Fibroblast of villous mesenchyme (primary cell): ENCODE measurements at regions not wholly inside any gene's neighbourhood (a gene's known extent, or its start where the extent isn't known, plus 50 kb on each side); places are given as distances from the start of the nearest gene placed in this dataset.
"Not testable (repeated sequence)": the region's sequence is repeated elsewhere in the genome, so short reads cannot be mapped to it uniquely, and the experiment has no call there.

Source experiments
- DNase-seq: peaks from one replicate; pipeline ENCODE4 v3.0.0-alpha.2; 2010; ENCODE audit warnings: low read depth
- H3K4me3 ChIP-seq: 2 replicates; pipeline ENCODE4 v1.5.1; 2011; ENCODE audit warnings: low read depth, mild to moderate bottlenecking, low read length
- TF ChIP-seq, protein P1 (sequence below): IDR thresholded peaks from 2 replicates; pipeline ENCODE4 v1.5.1; 2012; ENCODE audit warnings: low read depth, mild to moderate bottlenecking, low read length; ENCODE audit not compliant: insufficient read depth

DNA sequence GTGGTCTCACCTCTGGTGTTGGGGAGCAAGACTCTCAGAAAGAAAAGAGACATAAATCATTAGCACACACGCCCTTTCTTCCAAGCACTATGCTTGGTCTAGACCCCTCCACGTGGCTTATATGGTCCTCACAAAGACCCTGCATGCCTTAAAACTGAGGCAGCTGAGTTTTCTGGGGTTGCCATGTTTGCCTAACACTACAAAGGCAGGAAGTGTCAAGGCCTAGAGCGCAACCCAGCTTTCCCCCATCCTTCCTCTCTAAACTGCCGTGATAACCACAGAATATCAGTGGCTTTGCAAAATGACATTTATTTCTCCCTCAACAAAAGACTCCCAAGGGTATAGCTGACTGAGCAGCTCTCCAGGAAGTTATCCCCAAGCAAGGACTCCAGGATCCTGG lies 146.5 kb upstream of the TOP1 start:
- TF ChIP-seq, protein P1, sequence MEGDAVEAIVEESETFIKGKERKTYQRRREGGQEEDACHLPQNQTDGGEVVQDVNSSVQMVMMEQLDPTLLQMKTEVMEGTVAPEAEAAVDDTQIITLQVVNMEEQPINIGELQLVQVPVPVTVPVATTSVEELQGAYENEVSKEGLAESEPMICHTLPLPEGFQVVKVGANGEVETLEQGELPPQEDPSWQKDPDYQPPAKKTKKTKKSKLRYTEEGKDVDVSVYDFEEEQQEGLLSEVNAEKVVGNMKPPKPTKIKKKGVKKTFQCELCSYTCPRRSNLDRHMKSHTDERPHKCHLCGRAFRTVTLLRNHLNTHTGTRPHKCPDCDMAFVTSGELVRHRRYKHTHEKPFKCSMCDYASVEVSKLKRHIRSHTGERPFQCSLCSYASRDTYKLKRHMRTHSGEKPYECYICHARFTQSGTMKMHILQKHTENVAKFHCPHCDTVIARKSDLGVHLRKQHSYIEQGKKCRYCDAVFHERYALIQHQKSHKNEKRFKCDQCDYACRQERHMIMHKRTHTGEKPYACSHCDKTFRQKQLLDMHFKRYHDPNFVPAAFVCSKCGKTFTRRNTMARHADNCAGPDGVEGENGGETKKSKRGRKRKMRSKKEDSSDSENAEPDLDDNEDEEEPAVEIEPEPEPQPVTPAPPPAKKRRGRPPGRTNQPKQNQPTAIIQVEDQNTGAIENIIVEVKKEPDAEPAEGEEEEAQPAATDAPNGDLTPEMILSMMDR, result no peak
- no peak for DNase-seq
- H3K4me3 ChIP-seq, result no peak overlapping the region

DNA sequence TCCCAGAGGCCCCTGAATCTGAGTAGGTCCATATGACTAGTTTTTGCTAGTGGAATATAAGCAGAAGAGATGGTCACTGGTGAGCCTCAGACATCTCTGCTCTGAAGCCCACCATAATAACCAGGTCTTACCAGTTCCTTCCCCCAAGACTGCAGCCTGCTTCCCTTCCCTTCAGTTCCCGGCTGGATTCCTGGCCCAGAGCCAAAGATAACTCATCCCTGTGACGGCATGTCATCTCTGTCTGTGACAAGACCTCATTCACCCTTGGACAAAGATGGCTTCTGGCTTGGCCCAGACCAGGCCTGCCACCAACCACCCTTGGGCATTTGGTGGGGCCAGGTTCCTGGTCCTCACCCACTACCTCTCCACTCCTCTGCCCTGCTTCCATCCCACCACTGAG lies 145.5 kb upstream of the TOP1 start:
- TF ChIP-seq, protein P1, result no peak
- DNase-seq, result no peak
- H3K4me3 ChIP-seq, result no peak overlapping the region

DNA sequence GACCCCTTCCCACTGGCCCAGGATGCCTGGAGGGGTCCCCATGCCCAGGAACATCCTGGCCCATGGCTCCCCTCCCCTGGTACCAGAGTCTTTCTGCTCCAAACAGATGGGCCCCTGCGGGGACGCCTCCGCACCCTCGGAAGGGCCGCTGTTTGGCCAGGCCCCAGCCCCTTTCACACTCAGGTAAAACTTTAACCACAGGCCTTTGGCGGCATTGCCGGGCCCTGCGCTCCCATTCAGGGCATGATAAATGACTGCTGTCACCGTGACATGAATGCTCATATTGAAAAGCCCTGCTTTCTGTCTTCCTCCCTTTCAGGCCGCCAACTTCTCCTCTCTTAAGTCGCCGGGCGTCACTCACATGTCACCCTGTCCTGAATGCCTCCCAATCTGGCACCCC lies 141.5 kb upstream of the TOP1 start:
- H3K4me3 ChIP-seq, result no peak overlapping the region
- TF ChIP-seq, protein P1, result no peak

DNA sequence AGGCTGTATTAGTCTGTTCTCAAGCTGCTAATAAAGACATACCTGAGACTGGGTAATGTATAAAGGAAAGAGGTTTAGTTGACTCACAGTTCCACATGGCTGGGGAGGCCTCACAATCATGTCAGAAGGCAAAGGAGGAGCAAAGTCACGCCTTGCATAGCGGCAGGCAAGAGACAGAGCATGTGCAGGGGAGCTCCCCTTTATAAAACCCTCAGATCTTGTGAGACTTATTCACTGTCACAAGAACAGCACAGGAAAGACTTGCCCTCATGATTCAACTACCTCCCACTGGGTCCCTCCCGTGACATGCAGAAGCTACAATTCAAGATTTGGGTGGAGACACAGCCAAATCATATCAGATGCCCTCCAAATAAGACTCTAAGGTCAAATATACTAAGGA lies 139.4 kb upstream of the TOP1 start:
- not testable (repeated sequence) for H3K4me3 ChIP-seq, DNase-seq

More for the DNA sequence above, 141.5 kb upstream of the TOP1 start:
- DNase-seq, result no peak

GRCh38 chr20:40890181-40890580 lies 138.4 kb upstream of the TOP1 start:
- TF ChIP-seq, protein P1, result no peak
- no peak for DNase-seq
- H3K4me3 ChIP-seq, result no peak overlapping the region

DNA sequence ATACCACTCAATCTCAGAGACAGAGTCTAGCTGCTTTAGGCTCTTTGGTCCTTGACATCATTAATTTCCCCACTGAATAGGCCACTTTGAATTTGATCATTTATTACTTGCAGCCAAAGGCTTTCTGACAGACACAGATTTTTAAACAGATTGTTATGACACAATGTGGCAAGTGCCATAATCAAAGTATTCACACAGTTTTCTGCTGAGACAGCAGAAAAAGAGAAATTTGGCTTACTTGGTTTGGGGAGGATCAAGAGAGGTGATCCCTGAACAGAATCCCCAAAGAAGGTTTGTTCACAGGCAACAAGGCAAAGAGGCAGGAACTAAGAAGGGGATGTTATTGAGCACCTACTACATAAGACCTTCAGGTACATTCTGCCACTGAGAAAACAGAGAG lies 138.0 kb upstream of the TOP1 start:
- DNase-seq, result no peak
- H3K4me3 ChIP-seq, result no peak overlapping the region
- TF ChIP-seq, protein P1, result no peak

DNA sequence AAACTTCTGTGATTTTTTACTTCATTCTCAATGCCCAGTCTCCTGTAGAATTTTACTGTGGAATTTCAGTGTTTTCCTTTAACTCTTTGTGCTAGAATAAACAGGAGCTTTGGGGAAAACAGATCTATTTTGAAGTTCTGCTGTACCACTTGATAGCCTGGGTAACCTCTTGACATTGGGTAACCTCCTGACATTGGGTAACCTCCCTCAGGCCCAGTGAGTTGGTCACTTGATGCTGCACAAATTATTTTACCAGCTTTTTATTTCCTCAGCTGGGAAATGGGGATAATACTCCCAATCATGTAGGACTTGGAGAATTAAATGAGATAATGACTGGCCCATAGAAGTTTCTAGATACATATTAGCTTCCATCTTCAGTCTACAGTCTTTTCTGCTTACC lies 137.3 kb upstream of the TOP1 start:
- DNase-seq, result no peak
- TF ChIP-seq, protein P1, result no peak

More for the DNA sequence above, 137.3 kb upstream of the TOP1 start:
- no peak overlapping the region for H3K4me3 ChIP-seq
